ENCODE measurements at regions not wholly inside any gene's neighbourhood (a gene's known extent, or its start where the extent isn't known, plus 50 kb on each side); places are given as distances from the start of the nearest gene placed in this dataset.

DNA sequence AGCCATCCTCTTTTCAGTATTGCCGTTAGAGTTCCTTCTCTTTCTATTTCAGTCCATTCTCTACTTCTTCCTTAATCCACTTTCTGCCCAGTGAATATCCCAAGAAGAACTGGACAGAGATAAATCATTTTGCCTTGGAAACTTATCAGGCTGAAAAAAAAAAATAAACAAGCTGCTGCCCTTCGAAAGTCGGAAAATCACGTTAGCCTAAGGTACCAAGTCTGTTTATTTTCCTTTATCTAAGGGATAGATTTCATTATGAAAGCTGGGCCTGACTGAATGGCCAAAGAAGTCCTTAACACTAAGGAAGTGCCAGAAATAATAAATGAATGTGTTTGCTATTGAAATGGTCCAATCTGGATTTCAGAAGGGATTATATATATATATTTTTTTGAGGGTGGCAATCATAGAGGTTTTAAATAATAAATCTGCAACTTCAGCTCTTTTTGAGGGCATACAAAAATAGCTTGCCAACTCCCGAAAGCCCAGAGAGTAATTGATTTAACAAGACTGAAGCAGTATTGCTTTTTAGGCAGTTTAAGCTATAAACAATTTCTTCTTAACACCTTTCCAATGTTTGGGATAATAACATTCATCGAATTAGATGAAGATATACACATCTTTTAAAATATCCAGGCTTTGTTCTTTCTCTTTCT lies 127.0 kb upstream of the STMND1 start:
- no peak for DNase-seq

DNA sequence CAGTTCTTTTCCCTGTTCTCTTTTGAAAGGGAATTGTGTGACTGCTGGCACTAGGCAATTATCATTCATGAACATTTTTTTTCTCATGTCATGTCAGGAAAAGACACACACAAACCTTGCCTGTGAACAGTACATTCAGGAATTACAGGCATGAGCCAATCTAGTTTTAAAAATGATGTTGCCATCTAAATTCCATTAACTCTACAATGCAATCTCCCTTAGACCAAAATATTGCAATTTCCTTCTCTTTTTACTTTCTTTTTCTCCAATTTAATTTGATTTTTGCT lies 127.5 kb upstream of the STMND1 start:
- DNase-seq: no peak

DNA sequence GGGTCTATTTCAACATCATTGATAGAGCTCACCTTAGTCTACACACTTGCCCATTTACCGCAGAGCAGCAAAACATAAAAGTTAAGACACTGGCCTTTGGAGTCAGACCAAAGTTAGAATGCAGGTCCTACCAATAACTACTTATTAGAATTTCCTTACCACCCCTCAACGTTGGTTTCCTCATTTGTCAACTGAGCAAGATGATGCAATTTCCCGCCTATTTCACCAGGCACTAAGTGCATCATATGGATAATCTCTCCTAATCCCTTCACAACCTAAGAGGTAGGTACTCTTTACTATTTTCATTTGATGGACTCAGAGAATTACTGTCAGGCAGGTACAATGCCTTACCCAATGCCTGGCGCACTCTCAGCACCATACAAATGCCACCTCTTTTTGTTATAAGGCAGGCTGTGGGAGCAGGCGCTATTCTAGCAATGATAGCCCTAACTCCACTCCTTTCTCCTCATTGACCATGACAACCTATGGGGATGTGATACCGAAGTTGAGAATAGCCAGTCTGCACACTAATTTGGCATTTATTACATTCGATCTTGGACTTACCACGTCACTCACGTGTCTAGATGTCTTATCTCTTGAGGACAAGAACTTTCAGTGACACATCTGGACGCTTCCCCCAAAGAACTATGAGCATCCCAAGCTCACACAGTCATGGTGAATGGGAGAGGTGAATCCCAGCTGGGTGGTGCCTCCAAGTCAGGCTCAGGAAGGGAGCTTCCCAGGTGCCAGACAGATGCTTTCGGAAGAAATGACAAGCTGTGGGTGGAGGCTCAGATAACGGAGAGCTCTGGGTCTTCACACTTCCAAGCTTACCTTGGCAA lies 128.1 kb upstream of the STMND1 start:
- no peak for DNase-seq

DNA sequence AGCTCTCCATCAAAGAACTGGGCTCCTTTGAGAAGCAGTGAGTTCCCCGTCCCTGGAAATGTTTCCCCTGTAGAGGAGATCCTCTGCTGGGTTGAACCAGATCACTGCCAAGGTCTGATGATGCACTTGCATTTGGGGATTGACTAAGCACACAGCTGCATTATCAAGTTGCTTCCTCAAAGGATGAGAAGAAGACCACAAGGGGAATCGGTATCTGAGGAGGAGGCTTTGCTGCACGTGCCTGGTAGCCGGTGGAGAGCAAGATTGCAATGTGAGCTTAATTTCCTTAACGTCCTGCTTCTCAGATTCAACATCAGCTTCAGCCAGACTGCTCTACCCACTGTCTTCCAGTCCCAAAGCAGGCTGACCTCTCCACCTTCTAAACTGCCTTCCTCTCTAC lies 128.8 kb upstream of the STMND1 start:
- no peak for DNase-seq

DNA sequence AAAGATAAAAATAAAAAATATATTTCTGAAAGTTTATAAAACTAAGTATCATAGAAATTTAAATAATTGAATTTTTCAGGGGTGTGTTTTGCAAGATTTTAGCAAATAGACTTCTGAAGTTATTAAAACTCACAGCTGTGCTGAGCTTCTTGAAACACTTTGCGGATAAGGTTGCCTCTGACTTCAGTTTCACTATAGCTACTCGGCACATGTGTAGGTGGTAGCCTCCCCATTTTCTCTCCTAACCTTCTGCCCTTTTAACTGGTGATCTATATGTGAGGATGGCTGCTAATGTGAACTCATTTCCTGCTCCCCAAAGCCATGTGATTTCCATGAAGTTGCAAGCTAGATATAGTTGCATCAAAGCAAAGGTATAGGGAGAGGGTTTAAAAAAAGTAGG lies 129.3 kb upstream of the STMND1 start:
- DNase-seq: no peak

DNA sequence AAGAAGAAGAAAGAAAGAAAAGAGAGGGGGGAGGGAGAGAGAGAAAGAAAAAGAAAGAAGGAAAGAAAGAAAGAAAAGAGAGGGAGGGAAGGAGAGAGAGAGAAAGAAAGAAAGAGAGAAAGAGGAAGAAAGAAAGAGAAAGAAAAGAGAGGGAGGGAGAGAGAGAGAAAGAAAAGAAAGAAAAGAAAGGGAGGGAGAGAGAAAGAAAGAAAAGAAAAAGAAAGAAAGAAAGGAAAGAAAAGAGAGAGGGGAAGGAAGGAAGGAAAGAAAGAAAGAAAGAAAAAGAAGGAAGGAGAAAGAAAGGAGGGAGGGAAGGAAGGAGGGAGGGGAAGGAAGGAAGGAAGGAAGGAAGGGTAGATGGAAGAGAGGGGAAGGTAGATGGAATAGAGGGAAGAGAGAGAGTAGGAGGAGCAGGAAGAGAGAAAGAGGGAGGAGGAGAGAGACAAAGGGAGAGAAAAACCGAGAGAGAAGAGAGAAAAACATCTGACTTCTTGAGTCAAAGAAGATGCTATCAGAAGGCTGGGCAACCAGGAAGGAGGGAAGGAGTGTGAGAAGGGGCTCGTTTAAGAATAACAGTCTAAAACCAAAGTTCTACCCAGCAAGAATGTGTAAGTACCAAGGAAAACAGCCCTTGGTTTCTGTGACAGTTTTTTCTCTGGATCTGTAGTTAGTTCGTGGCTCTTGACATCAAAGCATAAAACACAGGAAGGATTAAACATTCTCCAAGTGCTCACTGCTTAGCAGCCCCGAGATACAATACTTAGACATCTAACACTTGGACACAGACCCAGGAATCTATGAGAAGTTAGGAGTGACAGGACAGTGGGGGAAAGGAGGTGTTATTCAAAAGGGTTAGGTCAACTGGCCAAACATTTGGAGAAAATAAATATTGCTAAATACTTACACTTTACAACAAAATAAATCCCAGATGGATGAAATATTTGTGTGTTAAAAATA lies 131.9 kb upstream of the STMND1 start:
- DNase-seq: no peak

DNA sequence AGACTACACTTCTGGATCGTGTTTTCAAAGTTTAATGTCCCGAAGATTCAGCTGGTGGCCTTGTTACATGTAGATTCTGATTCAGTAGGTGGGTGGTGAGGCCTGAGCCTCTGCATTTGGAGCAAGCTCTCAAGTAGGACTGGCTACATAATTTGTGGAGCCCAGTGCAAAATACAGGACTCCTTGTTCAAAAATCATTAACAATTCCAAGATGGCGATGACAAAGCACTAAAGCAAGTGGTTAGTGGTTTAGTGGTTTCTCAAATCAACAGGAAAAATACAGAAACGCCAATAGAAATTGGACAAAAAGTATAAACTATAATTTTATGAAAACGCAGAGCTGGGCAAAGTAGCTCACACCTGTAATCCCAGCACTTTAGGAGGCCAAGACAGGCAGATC lies 133.7 kb upstream of the STMND1 start:
- DNase-seq: no peak

DNA sequence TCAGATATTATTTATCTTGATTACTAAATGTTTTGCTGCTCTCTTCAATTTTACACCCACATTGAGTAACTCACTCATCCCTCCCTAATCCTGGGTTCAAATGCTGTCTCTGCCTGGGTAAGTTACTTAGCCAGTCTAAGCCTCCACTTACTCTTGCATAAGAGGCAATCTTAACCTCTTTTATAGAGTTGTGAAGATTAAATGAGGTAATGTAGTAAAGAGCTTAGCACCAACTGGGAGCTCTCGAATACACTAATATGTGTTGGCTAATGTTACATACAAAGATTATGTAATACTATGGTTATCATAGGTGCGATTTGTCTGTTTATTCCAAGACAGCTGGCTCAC lies 134.4 kb upstream of the STMND1 start:
- no peak for DNase-seq

DNA sequence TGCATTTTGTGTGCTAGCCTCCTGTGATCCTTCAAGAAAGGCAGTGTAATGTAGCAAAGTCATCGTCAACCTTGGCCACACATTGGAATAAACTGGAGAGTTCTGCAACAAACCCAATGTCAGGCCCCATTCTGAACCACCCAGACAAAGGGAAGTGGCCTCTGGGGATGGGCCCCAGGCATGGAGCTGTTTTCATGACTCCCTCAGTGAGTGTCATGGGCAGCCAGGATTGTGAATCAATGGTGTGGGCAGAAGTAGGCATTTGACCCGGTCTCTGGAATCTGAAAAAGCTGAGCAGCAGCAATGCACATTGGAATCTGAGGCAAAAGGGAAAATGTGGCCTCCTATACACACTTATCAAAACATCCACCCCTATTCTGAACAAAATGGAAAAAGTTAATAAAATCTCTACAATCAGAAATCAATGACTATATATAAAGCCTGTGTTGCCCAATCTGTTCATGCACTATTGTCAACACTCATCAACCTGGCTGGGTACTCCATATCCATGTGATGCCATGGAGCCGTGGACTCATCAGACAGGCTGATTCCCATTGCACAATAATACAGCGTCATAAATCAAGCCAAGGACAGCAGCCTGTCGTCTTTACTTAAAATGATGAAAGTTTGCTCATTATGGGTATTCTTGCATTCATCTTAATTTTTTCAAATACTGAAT lies 134.9 kb upstream of the STMND1 start:
- DNase-seq: no peak

DNA sequence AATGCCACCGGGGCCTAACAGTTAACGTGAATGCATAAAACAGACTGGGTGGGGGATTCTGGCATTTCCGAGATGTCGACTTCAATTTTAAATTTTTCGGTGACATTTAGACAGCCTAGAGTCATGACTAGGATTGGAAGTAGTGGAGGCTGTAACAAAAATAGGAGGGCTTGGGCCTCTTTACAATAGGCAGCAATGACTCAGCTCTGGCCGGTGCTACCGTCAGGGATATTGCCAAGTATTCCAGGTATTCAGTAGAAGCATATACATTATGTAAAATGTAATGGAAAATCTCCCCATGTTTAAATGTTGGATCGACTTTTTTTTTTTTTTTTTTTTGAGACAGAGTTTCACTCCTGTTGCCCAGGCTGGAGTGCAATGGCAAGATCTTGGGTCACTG lies 136.2 kb upstream of the STMND1 start:
- no peak for DNase-seq

DNA sequence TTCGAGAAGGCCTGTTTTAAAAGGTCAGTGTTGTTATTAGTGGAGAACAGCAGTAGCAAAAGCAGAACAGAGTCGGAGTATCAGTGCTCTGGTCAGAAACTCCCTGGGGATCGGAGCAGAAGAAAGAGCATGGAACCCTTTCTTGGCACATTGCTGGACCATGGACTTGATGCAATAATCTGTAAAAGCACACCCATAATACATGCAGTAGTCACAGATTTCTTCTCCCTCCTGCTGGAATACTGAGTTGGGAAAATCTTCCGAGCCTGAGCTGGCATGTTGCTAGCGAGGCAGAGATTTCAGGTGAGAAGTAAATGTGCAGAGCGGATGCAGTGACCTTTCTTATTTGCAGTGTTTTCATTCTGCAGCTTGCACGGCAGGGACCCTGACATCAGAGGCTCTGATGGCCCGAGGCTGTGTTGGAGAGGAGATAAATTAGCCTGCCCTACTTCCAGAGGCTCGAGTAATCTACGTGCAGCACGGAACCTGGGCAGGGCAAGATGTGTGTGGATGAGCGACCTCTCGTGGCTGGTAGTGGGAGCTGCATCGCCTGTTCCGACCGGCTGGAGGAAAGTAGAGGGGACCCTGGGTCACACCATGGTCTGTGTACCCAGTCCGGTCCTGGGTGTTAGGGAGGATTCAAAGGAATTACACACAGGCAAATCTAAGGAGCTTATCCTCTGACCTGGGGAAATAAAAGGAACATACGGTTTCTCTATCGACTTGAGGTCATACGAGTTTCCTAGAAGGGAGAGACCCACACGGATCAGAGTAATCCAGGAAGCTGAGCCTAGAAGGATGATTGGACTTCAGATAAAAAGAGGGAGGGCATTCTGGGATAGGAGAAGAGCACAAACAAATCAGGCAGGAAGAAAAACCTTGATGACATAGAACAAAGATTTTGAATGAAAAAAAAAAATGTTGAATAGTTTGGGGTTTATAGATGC lies 137.0 kb upstream of the STMND1 start:
- peak; percentile 1 for DNase-seq

DNA sequence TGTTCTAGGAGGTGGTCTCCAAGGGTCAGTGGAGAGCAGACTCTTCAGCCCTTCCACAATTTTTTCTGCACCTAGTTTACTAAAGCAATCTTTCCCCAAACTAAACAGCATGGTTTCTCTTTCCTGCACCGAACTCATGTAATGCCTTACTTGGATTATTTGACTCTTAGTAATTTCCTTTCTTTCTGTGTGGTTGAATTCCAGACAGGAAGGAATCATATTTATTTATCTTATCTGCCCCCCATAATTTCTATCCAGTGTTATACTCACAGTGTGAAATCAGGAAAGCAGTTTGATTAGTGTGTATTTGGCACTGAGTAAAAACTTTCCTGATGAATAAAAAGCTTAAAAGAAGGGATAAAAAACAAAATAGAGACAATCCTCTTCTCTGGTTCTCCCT lies 140.3 kb upstream of the STMND1 start:
- no peak for DNase-seq

DNA sequence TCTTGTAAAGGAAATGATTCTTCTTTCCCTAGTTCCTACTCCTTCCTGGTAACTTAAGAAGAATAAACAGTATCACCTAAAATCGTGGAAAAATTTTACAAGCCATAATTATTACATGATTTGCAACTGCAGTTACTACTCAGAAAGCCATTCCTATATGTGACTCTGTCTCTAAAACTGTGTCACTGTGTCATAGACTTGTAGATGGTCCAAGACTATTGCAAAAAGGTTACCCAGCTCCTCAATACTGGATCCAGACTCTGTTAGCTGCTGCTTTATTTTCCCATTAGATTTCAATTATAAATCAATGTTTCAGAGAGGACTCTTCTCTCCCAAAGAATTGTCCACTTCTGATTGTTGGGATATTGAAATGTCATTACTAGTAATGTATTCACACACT lies 142.1 kb upstream of the STMND1 start:
- no peak for DNase-seq

DNA sequence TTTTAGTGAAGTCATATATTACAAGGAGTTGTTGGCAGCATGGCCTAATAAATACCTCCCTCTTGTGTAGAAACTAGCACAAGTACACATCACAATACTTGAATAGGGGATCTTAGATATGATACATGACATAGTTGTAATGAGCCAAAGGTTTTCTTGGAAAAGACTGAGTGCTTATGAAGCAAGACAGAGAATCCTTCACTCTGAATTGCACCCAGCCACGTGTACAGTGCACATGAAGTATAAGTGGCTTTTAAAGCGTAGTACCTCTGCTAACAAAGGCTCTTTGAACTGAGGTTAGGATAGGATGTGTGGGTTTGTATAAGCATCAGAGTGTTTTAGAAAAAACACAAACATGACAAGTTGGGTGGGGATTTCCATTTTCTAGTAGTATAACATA lies 145.5 kb upstream of the STMND1 start:
- DNase-seq: no peak

DNA sequence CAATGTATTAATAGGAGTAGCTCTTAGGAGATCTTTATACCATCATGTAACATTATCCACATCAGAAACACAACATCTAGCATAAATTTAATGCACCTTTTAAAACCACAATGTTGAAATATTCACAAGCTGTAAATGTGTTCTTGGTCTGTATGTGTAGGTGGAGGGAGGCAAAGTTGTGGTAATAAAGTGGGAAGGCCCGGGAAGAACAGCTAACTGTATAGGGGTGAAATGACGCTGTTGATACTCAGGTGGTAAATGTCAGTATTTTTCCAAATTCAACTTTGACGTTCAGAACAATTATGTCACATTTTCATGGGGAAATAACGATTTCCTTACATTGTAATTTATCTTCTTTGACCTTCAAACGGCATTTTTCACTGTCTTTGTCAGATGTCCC lies 146.0 kb upstream of the STMND1 start:
- DNase-seq: no peak

DNA sequence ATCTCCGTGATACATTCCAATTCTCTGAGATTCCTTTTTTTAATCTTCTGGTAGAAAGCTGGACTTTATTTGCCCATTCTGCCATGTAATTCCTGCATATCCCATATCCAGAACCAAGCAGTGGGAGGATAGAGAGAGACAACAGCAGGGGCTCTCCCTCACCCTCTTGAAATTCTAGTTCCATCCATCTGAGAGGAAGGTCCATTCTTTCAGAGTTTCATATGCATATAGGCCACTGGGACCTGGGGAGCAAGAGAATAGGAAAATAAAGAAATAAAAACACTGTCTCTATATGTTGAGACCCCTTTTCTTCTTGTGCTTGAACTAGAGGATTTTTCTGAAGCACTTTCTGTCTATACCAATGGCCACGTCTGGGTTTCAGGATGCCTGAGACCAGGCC lies 147.9 kb upstream of the STMND1 start:
- no peak for DNase-seq

DNA sequence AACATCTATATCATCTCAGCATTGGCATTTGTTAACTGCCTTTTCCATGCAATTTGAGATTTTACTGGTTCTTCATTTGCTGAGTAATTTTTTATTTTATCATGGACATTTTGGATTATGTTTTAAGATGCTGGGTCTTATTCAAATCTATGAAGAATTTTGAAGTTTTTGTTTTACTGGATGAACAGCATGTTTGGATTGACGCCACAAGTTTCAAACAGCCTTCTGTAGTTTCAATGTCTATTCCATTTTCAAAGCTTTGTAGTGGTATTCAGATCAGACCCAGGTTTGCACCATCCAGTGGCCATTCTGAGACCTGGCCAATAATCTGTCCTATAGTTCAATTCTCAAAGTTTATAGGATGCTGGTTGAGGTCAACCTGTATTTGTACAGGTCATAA lies 148.4 kb upstream of the STMND1 start:
- no peak for DNase-seq

DNA sequence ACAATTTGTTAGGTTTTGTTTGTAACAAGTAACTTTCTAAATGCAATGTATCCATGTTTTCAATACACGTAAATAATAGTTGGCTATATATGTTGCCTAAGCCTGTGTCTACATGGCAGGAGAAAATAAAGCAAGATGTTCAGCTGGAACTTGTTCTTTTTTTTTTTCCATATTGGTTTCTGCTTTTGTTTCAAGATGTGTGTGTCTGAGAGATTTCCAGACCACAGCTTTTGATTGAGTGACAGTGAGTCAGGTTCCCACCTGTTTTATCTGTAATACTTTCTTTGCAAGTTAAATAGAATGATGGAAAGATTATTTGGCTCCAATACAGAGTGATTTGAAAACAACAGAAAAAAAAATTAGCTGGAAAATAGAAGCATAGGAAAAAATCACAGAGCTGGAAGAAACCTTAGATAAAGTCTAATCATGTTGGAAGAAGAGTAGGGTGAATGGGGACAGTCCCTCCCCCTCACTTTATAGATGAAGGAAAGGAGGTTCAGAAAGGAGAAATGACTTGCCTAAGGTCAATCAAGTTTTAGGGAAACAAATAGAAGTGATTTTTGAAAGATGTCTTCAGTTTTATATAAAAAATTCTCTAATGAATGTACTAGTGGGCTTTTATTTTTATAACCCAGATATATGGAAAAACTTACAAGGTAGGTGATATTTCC lies 150.9 kb upstream of the STMND1 start:
- DNase-seq: no peak

DNA sequence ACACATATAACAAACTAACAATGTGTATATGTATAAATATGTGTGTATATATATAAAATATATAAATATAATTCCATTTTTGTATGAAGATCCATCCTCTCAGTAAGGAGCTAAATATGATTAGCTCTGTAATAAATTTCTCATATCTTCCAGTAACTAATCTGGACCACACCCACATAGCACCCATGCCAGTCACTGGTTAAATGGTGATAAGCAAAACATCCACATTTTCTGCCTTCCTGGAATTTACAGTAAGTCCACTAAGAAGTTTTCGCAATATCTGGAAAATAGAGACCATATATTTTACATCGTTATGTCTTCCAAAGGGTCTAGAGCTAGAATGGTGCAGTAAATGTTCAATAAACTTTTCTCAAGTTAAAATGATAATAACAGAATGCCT lies 151.5 kb upstream of the STMND1 start:
- no peak for DNase-seq

DNA sequence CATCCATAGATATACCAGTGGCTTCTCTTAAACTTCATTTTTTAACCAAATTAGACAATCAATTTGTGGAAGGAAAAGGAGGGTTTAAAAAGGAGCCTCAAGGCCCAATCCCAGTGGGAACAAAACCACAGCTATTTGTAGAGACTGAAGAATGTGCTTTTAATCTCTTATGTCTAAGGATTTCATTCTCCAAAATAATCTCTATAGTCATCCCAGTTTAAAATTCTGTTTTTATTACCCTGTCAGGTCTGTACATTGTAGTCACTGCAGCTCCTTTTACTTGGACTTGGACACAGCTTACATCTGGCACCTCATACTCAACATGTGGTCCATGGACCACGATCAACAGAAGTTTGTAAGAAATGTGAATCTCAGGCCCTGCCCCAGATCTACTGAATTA lies 152.1 kb upstream of the STMND1 start:
- no peak for DNase-seq

DNA sequence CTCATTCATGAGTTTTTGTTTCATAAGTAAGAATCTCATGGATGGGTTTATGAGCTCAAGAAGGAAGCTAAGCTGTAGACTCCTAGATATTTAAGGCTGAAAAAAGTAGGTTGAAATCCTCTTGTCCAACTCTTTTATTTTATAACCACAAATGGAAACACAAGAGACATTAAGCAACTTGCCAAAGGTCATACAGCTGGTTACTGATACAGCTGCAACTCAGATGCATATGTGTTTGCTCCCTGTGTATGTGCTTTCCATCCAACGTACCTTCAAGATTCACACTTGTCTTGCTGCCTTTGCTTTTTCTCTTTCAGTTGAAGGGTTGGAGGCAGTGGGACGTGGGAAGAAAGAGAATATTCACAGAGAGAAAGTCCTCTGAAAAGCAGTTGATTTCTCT lies 153.5 kb upstream of the STMND1 start:
- no peak for DNase-seq
